Peyer's patch (tissue), 4 donors: ENCODE measurements at regions not wholly inside any gene's neighbourhood (a gene's known extent, or its start where the extent isn't known, plus 50 kb on each side); places are given as distances from the start of the nearest gene placed in this dataset.

Source experiments
- POLR2A ChIP-seq, 2 donors: fragments of 450-650 bp; IDR thresholded peaks; one replicate each; pipeline ENCODE4 v1.5.1; 2017; ENCODE audit warnings: antibody characterized with exemption in 2 of 2, mild to moderate bottlenecking in 2 of 2, moderate library complexity in 2 of 2
- TF ChIP-seq, protein P1 (sequence below), 6 experiments: fragments of 450-650 bp in 4 of 6; fragments of 200-600 bp in 2 of 6; sonication (generic) in 1 of 6; IDR thresholded peaks; one replicate each; pipeline ENCODE4 v1.5.1; 2017 to 2019; ENCODE audit warnings: antibody characterized with exemption in 6 of 6, mild to moderate bottlenecking in 3 of 6, moderate library complexity in 1 of 6

GRCh38 chr5:8676695-8677094, 807.7 kb downstream of the MTRR start:
- TF ChIP-seq, protein P1, sequence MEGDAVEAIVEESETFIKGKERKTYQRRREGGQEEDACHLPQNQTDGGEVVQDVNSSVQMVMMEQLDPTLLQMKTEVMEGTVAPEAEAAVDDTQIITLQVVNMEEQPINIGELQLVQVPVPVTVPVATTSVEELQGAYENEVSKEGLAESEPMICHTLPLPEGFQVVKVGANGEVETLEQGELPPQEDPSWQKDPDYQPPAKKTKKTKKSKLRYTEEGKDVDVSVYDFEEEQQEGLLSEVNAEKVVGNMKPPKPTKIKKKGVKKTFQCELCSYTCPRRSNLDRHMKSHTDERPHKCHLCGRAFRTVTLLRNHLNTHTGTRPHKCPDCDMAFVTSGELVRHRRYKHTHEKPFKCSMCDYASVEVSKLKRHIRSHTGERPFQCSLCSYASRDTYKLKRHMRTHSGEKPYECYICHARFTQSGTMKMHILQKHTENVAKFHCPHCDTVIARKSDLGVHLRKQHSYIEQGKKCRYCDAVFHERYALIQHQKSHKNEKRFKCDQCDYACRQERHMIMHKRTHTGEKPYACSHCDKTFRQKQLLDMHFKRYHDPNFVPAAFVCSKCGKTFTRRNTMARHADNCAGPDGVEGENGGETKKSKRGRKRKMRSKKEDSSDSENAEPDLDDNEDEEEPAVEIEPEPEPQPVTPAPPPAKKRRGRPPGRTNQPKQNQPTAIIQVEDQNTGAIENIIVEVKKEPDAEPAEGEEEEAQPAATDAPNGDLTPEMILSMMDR (IDR thresholded peaks at IDR 0.05): no peak
- no peak for TF ChIP-seq POLR2A (IDR thresholded peaks at IDR 0.05)
